Activated naive CD4-positive, alpha-beta T cell (primary cell): ENCODE measurements at regions not wholly inside any gene's neighbourhood (a gene's known extent, or its start where the extent isn't known, plus 50 kb on each side); places are given as distances from the start of the nearest gene placed in this dataset.

Experiments
- DNase-seq, 4 experiments: peaks; one replicate each; lab custom pipeline; 2025; lab: John Stamatoyannopoulos, UW

DNA sequence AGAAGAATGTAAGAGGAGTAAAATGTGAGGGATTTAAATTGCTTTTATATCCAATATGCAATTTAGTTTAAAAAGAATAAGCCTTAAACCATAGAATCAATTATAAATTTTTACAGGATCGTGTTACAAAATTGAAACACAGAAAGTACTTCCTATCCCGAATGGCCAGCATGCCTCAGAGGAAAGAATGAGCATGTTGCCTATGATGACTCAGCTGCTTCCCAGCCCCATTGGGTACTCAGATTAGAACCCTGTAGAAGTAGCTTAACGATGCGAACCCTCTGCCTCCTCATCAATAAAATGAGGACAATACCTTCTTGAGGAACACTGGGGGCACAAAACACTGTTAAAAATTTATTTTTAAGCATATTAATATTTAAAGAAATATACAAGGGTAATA is 113.4 kb upstream of the CDK1 start:
- DNase-seq: no peak

GRCh38 chr10:60663850-60664249 is 114.4 kb upstream of the CDK1 start:
- no peak for DNase-seq

DNA sequence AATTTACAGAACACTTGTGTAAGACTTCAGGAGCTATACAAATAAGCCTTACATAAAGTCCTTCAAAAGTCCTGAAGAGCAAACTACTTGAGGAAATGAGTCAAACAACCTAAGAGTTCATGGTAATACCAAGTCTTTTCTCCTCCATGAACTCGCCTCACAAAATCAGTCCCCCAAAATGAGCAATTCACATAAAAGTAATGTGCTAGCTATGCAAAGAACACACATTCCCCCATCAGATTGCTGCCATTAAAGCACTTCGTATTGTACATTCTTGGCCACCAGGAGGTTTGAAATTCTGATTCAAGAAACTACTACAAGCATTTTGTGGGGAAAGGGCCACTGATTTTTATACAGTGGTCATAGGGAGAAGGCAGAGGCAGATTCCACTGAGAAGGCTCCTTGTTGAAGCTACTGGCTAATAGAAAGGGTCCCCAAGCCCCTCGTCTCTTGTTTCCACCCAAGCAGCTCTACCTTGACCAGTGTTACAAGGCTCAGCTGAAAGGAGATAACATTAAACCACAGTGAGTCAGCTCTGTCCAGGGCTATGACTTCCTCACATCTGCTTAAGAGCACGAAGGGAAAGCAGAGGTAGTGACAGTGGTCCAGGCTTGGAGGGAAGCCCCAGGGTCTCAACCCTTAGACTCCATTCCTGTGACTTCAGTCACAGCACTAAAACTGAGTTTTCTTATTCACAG is 115.2 kb upstream of the CDK1 start:
- DNase-seq: no peak

- no peak for DNase-seq
These were observed 116.6 kb upstream of the CDK1 start for GRCh38 chr10:60661637-60662036.

DNA sequence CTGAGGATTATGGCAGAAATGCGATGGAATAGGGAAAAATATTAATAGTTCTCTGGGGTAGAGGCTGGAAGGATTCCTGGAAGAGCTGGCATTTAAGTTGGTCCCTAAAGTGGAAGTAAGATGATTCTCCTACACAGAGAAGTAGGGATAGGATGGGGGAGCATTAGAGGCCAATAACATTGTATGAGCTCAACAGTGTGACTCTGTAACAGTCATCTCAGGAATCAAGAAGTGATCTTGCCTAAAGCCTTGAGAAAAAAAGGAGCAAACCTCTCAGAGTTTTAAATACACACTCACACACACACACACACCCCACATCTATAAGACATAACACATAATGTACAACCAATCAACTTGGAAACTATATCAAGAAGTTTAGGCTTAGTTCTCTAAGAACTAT is 117.7 kb upstream of the CDK1 start:
- no peak for DNase-seq

GRCh38 chr10:60654813-60655464 is 123.3 kb upstream of the CDK1 start:
- DNase-seq: no peak

DNA sequence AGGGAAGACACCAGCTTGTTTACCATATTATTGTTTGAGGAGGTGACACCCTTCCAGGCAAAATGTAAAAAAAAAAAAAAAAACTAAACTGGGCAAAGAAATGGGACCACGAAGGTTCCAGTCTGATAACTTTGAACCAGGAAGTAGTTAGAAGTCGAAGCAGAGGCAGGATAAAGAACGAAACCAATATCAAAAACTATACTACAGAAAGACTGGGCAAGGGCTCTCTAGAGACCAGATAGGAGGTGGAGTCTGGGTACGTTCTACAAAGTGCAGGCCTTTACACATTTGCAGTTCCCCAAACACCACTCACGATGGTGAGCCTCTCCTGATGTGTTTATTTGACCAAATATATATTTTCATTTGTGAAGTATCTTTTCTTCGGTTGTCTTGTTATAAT is 125.7 kb upstream of the CDK1 start:
- DNase-seq: no peak

- no peak for DNase-seq
These were observed 127.9 kb upstream of the CDK1 start for GRCh38 chr10:60650378-60650800.

DNA sequence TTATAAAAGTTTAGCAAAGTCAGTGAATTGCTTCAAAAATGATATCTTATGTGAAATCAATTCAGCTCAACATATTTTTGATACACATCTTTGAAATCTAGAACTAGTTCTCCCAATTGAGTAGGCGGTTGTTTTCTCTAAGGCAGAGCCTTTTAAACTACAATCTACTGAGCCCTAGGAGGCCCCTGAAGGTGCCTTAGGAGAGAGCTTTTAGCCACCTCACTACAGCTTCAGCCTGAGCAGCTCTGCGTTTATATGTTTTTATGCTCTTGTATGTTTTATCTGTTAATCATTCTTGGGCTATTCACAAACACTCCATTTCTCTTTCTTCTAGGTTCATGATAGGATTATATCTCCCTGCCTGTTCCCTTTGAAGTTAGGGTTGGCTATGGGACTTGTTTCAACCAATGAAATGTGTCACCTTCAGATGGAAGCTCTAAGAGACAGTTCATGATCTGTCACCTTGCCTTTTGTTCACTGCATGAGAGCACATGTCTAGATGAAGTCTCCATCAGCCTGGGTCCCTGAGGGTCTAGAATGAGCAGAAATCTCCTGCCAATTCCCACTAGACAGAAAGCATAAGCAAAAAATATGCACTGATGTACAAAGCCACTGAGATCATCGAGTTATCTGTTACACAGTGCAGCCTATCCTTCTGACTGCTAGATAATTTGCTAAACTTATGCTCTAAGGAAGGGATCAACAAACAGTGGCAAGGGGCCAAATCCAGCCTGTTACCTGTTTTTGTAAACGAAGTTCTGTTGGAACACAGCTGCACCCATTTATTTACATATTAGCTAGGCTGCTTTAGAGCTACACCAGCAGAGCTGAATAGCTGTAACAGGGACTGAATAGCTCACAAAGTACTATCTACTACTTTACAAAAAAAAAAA is 128.5 kb upstream of the CDK1 start:
- no peak for DNase-seq

DNA sequence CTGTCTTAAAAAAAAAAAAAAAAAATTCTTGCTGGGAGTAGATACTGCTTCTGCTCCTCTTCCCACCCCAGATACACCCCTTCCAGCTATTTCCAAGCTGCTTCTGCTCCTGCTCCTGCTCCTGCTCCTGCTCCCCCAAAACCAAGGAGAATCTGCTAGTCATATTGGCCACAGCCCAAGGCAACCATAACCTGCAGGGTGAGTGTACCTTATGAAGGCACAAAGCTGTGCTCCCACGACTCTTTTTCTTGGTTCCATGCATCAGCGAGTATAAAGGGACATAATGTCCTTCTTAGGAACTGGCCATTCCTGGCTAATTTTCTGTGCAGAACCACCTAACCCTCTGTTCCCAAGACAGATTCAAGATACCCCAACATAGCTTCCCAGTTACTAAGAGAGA is 129.5 kb upstream of the CDK1 start:
- DNase-seq: no peak

DNA sequence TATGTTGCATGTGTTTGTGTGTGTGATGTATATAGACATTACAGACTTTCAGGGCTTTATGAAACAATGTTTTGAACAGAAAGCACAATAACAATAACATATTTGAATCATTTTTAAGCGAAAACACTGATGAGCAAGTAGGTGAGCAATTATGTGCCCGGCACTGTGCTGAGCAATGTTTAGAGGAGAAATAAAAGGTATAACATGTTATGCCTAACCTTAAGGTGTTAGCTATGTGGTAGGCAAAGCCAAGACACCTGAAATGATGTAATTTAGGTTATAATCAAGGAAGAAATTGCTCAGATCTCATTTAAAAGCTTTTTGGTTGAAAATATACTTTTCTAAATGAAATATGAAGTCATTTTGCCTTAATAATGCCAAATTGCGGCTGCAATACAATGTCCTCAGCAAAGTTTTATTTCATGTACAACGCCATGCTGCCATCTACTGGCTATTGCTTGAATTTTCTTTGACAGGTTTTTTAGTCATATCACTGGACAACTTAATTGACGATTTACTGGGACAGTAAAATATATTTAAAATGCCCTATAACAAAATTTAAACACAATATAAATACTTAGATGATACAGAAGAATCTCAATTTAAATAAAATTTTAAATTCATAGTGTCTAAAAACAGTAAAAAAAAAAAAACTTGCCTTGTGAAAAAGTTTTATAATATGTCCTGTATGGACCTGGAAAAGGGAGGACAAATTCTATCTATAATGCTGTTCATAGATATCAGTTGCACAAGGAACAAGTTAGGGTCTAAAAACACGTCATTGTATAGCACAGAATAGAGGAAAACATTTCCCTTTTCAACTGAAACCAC is 131.1 kb upstream of the CDK1 start:
- no peak for DNase-seq

GRCh38 chr10:60645980-60646379 is 132.3 kb upstream of the CDK1 start:
- no peak for DNase-seq

DNA sequence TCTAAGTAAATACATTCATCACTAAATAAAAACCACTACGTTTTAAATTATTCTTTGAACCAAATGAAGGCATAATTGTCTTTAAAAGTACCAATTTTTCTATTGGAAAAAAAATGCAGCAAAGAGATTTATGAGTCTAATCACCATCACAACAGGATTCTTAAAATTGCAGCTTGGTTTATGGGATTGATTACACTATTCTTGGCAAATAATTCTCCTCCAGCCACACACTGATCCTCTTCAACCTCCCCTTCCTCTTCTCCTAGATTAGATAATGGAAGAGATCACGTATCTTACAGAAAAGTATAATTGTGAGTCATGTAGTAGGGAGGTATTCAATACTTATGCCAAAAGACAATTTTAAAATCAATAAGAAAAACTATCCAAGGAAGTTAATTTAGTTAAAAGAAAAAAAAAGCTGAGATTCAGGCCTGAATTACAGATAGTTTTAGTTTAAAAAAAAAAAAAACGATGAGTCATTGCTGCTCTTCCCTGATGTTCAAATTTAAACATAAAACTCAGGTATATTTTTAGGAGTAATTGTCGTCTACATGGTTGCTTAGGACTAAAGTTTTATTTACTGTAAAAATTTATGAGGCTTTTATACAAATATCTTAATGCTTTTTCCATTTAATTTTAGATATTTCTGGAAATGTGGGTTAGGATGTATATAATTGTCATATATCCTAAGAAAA is 133.7 kb upstream of the CDK1 start:
- DNase-seq: no peak

DNA sequence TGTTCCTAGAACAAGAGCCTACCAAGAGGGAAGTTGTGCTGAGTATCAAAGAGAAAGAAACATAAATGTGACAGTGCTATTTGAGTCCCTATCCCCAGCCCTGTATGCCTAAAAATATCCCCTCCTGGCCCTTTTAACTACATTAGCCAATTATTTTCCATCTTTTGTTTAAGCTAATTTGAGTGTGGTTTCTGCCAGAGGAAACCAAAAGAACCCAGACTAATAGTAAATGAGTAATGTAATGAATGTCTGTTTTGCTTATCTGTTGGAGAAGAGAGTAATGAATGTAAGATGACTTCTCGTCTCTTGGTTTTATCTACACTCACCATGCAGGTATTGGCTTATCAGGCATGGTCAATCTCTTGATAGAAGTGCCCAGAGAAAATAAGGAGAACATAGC is 134.4 kb upstream of the CDK1 start:
- no peak for DNase-seq

GRCh38 chr10:60629332-60629731 is 148.9 kb upstream of the CDK1 start:
- no peak for DNase-seq

GRCh38 chr10:60627778-60628748 is 150.2 kb upstream of the CDK1 start:
- no peak for DNase-seq

DNA sequence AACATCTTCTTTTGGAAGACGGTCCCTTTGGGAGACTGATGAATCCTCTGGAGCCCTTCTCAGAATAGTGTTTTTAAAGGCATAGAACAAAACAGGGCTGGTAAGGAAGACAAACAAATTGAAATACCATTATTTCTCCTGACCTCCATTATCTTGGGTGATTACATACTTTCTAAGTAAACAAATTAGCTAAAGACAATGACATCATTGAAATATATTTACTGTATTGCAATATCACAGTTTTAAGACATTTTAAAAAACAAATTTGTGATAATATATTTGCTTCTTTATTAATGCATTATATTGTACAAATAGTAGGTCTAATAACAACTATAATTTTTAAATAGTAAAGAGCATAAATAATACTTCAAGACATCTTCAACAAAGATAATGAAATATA is 152.2 kb upstream of the CDK1 start:
- no peak for DNase-seq

DNA sequence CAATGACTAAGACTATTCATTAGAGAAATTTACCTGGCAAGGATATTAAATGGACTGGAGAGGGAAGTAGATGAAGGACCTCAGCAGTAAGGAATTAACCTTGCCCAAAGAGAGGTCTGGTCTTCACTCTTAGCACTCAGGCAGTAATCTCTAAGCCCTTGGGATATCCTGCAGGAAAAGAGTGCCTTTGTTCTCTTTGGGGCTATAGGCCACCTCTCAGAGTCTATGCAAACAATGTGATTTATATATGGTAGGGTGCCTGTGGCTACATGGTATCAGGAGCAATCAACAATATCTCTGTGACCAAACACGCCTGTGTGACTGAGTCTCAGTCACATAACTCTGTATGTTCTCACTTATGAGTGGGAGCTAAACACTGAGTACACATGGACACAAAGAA is 154.7 kb upstream of the CDK1 start:
- no peak for DNase-seq

DNA sequence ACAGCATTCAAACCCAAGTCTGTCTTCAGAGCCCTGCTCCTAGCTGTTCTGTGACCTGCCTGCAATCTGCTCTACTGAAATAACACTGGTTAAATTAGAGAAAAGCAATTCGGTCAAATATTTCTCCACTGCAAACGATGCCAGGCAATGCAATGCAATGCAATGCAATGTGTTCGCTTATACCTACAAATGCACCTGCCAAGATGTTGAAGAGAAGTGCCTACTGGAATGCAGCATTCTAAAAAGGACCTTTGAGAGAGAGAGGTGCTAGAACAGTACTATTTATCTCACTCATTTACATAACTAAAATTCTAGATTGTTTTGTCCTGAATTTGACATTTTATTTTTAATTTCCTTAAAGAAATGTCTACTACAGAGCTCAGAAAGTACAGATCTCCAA is 157.3 kb upstream of the CDK1 start:
- DNase-seq: no peak

GRCh38 chr10:60618861-60619260 is 159.4 kb upstream of the CDK1 start:
- DNase-seq: no peak
